NCI-H345 treated with DMSO at 0.1 percent for 48 hours (cell line): ENCODE measurements at regions not wholly inside any gene's neighbourhood (a gene's known extent, or its start where the extent isn't known, plus 50 kb on each side); places are given as distances from the start of the nearest gene placed in this dataset.
A peak's percentile ranks its signal among the peaks of the same experiment; 100 is the strongest.

Experiments used
- DNase-seq: peaks from one replicate; lab custom pipeline; 2025; ENCODE audit not compliant: unreplicated experiment; lab: John Stamatoyannopoulos, UW

DNA sequence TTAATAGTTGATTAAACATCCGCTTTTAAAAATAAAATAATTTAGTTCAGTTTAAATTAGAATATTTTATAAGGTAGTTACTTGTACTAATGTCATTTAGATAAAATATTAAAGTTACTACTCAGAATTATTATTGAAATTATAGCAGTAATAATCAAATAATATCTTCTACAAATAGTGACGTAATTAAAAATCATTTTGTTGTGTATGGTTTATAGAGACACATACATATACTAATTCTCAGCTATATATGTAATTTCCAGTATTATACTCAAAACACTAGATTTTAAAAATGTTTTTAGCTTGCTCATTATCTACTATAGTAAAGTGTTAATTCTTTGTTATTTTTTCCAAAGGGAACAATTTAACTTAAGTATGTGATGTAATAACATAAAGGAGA lies 435.2 kb upstream of the MANEA start:
- no peak for DNase-seq

DNA sequence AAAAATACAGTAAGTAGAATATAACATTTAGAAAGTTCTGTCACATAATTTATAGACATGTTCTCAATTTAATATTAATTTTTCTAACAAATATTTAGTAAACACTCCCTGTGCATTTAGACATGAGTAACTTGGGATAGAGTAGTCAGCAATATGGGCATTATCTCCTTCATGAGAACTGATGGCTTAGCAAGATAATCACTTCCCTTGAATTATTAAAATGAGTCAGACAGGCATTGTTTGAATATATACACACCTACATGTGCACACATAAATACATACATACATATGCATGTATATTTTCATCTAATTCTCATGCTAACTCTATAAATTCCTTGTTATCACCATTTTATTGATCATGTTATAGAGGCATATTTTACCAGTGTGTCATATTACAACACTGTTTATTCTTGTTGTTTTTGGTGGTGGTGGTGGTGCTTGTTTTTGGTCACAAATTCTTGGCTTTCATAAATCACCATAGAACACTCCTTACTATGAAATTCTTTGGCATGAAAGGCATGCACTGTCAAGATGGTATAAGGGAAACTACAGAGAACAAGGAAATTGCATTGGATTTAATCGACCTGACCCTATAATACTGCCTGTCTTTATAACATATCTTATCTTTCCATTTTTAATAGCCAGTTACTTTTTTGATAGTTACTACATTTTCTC lies 434.5 kb upstream of the MANEA start:
- no peak for DNase-seq

- DNase-seq, result no peak
These were observed 433.7 kb upstream of the MANEA start for GRCh38 chr6:95143408-95144180.

DNA sequence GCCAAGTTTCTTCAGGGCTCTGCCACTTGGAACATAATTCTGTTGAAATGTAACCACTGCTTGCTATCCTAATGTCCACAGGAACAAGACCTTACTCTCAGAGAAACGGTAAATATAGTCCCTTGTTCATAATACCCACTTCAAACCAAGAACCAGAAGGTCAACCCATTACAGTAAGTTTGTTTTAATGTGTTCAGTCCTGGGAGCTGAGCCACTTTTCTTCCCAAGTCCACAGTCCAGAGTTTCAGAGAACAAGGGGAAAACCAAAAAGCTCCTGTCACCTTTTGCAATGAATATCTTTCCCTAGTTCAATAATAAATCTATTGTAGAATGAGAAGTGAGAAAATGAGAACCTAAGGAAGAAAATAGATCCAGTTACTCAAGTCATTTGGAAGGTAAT lies 431.9 kb upstream of the MANEA start:
- no peak for DNase-seq

DNA sequence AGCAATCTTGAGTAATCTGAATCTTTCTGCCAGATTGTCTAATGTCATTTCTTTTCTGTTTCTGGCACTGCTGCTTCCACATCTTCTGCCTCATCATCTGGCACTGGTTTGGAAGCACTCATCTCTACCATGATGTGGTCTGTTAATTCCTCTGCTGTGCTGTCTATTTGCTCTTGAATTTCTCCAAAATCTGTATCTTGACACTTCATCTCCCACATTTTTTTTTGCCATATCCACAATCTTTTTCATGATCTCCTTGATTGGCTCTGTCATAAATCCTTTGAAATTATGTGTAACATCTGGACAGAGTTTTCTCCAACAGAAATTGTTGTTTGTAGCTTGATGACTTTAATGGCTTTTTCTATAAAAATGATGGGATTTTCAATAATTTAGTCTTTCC lies 417.8 kb upstream of the MANEA start:
- no peak for DNase-seq

GRCh38 chr6:95169775-95170174 lies 407.6 kb upstream of the MANEA start:
- no peak for DNase-seq

DNA sequence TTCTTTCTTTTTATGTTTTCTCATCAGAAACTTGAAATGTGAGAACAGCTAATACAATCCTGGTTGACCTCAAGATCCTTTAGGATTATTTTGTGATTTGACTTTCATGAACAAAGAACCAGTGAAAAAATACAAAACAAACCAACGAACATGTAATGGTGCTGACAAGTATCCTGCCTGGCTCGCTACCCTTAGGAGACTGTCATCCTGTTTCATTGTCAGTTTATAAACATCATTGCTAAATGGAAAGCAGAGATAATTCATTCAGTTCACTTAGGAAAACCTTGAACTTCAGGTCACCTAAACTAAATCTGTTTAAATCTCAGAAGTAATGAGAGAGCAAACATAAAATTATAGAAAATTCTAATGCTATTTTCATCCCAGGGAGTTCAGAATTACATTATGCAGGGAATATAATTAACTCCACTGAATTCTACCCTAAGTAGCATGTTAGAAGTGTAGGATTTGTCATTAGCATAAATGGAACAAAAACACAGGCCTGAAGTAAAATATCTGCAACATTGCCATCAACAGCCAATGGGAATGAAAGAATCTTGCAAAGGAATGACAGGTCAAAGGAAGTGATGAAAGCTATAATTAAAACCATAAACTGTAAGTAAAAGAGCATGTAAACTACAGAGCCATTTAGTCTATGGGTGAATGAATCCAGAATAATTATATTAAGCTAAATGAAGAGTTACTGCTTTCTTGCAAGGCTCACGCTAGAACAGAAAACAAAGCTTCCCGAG lies 401.2 kb upstream of the MANEA start:
- no peak for DNase-seq

DNA sequence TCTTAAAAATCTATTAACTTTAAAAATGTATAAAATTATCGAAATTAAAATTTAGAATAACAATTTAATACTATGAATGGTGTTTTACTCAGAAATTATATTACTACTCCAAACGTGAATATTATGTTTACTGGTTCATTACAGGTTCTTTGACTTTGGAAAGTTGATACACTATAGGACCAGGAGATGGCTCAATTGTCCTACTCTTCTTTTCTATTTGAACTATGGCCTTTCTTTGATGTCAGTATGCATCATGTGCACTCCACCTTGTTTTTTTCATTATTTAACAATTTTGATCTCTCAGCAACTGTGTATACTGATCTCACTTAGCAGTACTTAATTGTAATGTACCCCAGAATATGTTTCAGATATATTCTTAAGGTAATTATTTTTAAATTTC lies 391.5 kb upstream of the MANEA start:
- DNase-seq, result no peak

GRCh38 chr6:95186710-95187109 lies 390.6 kb upstream of the MANEA start:
- no peak for DNase-seq

GRCh38 chr6:95197590-95197989 lies 379.7 kb upstream of the MANEA start:
- no peak for DNase-seq

- peak; percentile 6 for DNase-seq
These were observed 374.1 kb upstream of the MANEA start for GRCh38 chr6:95203153-95203754.

DNA sequence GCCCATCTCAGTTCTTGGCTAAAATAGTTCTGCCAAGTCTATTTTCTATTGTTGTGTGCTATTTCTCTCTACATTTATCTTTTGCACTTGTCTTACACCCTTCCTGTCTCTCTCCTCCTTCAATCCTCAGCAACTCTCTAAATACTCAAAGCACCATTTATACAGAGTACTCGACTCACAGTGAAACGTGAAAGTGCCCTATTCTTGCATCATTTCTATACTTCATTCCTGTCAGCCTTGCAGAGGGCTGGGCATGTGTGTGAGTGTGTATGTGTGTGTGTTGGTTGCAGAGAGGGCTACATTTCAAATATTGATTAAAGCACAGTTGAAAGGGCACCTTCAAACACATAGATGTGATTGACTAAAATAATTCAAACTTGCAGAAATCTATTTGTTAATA lies 373.2 kb upstream of the MANEA start:
- DNase-seq, result no peak

DNA sequence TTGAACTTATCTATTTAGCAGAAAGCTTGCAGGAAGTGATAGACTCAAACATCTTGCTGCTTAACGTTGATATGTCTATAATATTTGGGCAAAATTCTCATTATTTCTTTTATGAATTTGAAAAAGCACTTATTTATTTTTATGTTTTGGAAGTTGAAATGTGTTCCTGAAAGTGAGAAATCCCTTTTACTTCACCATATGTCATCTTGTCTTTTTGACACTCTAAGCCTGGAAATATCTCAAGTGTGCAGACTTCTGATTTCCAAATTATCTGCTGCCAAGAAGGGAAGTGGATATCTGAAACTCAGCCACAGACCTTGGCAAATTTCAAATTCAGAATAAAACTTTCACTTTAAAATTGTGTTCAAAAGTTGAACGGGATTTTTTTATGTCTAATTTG lies 368.7 kb upstream of the MANEA start:
- DNase-seq, result no peak

GRCh38 chr6:95209074-95209473 lies 368.3 kb upstream of the MANEA start:
- no peak for DNase-seq

DNA sequence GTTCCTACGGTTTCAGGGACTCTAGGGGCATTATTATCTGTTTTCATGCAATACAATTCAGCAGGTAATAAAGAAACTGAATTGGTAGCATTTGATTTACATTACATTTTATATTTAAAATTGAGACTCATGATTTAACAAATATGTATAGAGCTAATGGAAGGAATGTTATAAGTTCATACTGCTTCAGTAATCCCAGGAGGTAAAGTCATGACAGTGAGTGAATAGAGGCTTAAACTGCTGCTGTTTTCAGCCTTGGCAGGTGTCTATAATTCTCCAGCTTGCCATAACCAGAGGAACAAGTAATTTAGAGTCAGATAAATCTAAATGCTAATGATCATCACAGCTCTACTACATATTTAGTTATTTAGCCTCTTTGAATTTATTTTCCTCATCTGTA lies 360.8 kb upstream of the MANEA start:
- DNase-seq, result no peak

DNA sequence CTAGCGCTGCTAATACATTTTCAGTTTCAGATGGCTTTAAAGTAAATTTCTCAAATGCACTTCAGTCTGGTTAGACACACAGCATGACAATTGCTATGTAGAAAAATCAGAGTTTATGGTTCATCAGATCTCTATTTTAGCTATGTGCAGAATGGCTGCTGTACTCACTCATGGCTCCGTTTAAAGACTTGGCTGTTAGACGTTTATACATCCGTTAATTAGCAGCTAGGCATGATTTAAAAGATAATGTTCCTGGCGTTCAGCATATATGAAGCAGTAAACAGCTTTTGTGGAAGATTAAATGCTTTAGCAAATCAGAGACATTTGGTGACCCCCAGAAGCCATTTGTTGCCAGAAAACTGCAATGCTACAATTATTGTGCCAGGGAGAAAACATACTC lies 350.0 kb upstream of the MANEA start:
- DNase-seq, result no peak

DNA sequence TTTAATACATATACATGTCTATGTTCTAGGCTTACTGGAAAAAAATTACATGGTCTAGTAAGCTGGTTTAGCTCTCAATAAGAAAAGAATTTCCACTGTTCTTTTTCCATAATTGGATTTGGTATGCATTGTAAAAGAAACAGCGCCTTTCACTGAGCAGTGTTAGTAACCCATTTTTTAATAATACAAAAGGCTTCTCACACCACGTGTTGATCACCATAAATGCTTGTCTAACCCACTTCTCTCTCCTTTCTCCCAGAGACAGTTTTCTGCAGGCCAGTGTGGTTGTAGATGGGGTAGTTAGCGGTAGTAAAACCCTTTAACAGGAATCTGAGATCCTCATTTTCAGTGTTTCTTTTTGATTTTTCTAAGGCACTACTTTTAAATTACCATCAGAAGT lies 348.7 kb upstream of the MANEA start:
- no peak for DNase-seq

GRCh38 chr6:95230071-95230740 lies 347.1 kb upstream of the MANEA start:
- DNase-seq, result no peak

GRCh38 chr6:95231416-95231815 lies 345.9 kb upstream of the MANEA start:
- DNase-seq, result no peak

GRCh38 chr6:95232446-95232845 lies 344.9 kb upstream of the MANEA start:
- DNase-seq, result no peak

GRCh38 chr6:95233879-95234278 lies 343.5 kb upstream of the MANEA start:
- DNase-seq, result no peak
